DND-41 (cell line): ENCODE measurements at regions not wholly inside any gene's neighbourhood (a gene's known extent, or its start where the extent isn't known, plus 50 kb on each side); places are given as distances from the start of the nearest gene placed in this dataset.

Source experiments
- EZH2 ChIP-seq: IDR thresholded peaks from 3 replicates; pipeline ENCODE4 v1.6.1; 2012; ENCODE audit warnings: borderline replicate concordance, low read depth, mild to moderate bottlenecking, moderate library complexity, low read length, inconsistent platforms; ENCODE audit not compliant: severe bottlenecking
- TF ChIP-seq, protein P1 (sequence below): IDR thresholded peaks from 2 replicates; pipeline ENCODE4 v1.5.1; 2012; ENCODE audit warnings: borderline replicate concordance, low read length, moderate library complexity, mild to moderate bottlenecking; ENCODE audit not compliant: poor library complexity, severe bottlenecking; ENCODE audit errors: extremely low read depth

DNA sequence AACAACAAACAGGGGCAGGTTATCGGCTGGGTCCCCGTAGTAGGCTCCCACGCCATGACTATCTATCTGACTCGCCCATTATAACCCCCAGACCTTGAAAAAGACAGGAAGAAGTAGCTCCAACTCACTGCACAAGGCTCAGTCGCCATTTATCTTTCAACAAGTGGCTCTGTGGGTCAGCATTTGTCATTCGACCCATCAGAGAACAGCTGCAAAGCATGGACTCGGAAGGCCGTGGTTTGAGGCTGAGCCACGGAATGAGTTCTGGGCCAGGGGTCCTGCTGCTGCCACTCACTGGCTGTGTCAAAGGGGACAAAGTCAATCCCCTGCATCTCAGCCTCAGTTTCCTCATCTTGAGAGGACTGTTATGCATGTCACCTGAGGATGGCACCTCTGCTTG is 131.0 kb downstream of the DMRTA2 start:
- TF ChIP-seq EZH2: no peak
- TF ChIP-seq, protein P1, sequence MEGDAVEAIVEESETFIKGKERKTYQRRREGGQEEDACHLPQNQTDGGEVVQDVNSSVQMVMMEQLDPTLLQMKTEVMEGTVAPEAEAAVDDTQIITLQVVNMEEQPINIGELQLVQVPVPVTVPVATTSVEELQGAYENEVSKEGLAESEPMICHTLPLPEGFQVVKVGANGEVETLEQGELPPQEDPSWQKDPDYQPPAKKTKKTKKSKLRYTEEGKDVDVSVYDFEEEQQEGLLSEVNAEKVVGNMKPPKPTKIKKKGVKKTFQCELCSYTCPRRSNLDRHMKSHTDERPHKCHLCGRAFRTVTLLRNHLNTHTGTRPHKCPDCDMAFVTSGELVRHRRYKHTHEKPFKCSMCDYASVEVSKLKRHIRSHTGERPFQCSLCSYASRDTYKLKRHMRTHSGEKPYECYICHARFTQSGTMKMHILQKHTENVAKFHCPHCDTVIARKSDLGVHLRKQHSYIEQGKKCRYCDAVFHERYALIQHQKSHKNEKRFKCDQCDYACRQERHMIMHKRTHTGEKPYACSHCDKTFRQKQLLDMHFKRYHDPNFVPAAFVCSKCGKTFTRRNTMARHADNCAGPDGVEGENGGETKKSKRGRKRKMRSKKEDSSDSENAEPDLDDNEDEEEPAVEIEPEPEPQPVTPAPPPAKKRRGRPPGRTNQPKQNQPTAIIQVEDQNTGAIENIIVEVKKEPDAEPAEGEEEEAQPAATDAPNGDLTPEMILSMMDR: no peak
